HFFc6 (cell line): ENCODE measurements at regions not wholly inside any gene's neighbourhood (a gene's known extent, or its start where the extent isn't known, plus 50 kb on each side); places are given as distances from the start of the nearest gene placed in this dataset.

Source experiments
- DNase-seq: peaks from one replicate; pipeline ENCODE4 v3.0.0-alpha.2; 2018
- H3K27ac Mint-ChIP-seq: 2 replicates; pipeline ENCODE4 v1.8.0; 2020; ENCODE audit warnings: mild to moderate bottlenecking, mixed read lengths
- H3K27me3 Mint-ChIP-seq: 2 replicates; pipeline ENCODE4 v1.8.0; 2021; ENCODE audit warnings: mild to moderate bottlenecking, moderate library complexity, mixed read lengths; ENCODE audit not compliant: insufficient read depth
- H3K36me3 Mint-ChIP-seq: 2 replicates; pipeline ENCODE4 v1.8.0; 2021; ENCODE audit warnings: low read depth, mixed read lengths
- H3K4me1 Mint-ChIP-seq: 2 replicates; pipeline ENCODE4 v1.8.0; 2020; ENCODE audit warnings: low read depth, mixed read lengths
- H3K4me3 Mint-ChIP-seq: 2 replicates; pipeline ENCODE4 v1.8.0; 2020; ENCODE audit warnings: mild to moderate bottlenecking, moderate library complexity, mixed read lengths
- H3K9me3 Mint-ChIP-seq: 2 replicates; pipeline ENCODE4 v1.8.0; 2020; ENCODE audit warnings: mild to moderate bottlenecking, mixed read lengths
- TF ChIP-seq, protein P1 (sequence below): fragments of 200-600 bp; sonication (generic); IDR thresholded peaks from 2 replicates; pipeline ENCODE4 v1.5.0; 2021; ENCODE audit warnings: antibody characterized with exemption, mild to moderate bottlenecking

DNA sequence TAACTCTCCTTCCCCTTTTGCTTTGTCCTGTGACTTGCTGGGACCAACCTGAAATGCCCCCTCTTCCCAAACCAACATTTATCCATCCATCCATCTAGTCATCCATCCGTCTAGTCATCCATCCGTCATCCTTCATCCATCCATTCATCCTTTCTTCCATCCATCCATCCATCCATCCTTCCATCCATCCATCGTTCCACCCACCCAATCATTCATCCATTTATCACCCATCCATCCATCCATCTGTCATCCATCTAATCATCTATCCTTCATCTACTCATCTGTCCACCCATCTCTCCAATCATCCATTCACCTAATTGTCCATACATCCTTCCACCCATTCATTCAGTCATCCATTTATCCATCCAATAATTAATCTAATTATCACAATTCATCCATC lies 92.7 kb downstream of the EDN3 start:
- TF ChIP-seq, protein P1, sequence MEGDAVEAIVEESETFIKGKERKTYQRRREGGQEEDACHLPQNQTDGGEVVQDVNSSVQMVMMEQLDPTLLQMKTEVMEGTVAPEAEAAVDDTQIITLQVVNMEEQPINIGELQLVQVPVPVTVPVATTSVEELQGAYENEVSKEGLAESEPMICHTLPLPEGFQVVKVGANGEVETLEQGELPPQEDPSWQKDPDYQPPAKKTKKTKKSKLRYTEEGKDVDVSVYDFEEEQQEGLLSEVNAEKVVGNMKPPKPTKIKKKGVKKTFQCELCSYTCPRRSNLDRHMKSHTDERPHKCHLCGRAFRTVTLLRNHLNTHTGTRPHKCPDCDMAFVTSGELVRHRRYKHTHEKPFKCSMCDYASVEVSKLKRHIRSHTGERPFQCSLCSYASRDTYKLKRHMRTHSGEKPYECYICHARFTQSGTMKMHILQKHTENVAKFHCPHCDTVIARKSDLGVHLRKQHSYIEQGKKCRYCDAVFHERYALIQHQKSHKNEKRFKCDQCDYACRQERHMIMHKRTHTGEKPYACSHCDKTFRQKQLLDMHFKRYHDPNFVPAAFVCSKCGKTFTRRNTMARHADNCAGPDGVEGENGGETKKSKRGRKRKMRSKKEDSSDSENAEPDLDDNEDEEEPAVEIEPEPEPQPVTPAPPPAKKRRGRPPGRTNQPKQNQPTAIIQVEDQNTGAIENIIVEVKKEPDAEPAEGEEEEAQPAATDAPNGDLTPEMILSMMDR, result no peak
- DNase-seq, result no peak
- no peak overlapping the region for H3K27ac Mint-ChIP-seq
- H3K36me3 Mint-ChIP-seq, result no peaks in the 10 kb centered on the region
- peaks cover 18% of the 10 kb centered on the region for H3K9me3 Mint-ChIP-seq
- H3K4me1 Mint-ChIP-seq, result no peaks in the 10 kb centered on the region
- peaks cover 1% of the 10 kb centered on the region; the same call in 1 of the 2 replicates for H3K27me3 Mint-ChIP-seq
- H3K4me3 Mint-ChIP-seq, result no peak overlapping the region

DNA sequence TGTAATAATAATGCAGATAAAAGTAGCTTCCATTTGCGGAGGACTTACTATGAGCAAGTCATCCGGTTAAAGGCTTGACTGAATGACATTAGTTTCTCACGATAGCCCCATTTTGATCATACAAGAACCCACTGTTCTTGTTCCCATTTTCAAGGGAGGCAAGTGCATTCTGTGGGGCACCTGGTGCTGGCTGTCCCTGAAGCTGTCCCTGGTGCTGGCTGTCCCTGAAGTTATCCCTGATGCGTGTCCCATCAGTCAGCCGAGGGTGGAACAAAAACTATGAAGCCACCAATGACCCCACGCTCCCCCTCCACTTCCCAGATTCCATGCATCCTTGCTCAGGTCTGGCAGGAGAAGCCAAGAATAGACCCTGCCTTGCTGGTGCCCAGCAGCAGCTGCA lies 95.3 kb downstream of the EDN3 start:
- Mint-ChIP-seq H3K27ac (no peak overlapping the region), H3K36me3 (no peaks in the 10 kb centered on the region)

DNA sequence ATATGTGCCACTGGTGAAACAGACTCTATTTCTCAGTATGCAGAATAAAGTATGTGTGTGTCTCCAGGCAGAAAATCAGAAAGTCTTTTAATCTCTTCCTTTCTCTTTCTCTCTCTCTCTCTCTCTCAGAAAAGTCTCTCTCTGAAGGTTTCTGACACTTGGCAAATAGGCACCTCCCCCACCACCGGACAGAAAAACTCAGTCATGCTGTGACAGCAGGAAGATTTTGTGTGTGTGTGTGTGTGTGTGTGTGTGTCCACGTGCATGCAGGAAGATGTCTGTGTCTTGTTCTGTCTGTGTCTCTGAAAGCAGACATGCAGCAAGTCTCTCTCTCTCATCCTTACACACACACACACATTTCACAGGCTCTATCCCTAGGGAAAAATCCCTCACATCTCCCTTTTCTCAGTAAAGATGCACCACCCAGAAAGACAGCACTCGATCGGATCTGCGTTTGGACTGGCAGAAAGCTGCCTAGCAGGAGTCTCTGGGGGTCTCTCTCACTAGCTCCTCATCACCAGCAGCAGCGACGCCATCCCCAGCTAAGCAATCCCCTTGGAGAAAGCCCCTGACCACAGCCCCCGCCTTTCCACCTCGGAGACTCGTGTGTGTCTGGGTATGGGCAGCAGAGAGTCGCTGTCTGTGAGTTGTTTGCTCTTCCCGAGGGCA lies 98.3 kb downstream of the EDN3 start:
- H3K27me3 Mint-ChIP-seq, result no peaks in the 10 kb centered on the region
- no peaks in the 10 kb centered on the region for H3K36me3 Mint-ChIP-seq
- no peaks in the 10 kb centered on the region for H3K4me1 Mint-ChIP-seq
- TF ChIP-seq, protein P1, result no peak
- peaks cover 4% of the 10 kb centered on the region; the same call in 1 of the 2 replicates for H3K9me3 Mint-ChIP-seq
- no peak for DNase-seq
- no peak overlapping the region for H3K4me3 Mint-ChIP-seq
- no peak overlapping the region for H3K27ac Mint-ChIP-seq

More for the DNA sequence above, 95.3 kb downstream of the EDN3 start:
- Mint-ChIP-seq H3K4me1 (no peaks in the 10 kb centered on the region), H3K9me3 (peaks cover 9% of the 10 kb centered on the region), H3K27me3 (peaks cover 1% of the 10 kb centered on the region; the same call in 1 of the 2 replicates), H3K4me3 (no peak overlapping the region)
- TF ChIP-seq, protein P1, result no peak
- DNase-seq, result no peak

DNA sequence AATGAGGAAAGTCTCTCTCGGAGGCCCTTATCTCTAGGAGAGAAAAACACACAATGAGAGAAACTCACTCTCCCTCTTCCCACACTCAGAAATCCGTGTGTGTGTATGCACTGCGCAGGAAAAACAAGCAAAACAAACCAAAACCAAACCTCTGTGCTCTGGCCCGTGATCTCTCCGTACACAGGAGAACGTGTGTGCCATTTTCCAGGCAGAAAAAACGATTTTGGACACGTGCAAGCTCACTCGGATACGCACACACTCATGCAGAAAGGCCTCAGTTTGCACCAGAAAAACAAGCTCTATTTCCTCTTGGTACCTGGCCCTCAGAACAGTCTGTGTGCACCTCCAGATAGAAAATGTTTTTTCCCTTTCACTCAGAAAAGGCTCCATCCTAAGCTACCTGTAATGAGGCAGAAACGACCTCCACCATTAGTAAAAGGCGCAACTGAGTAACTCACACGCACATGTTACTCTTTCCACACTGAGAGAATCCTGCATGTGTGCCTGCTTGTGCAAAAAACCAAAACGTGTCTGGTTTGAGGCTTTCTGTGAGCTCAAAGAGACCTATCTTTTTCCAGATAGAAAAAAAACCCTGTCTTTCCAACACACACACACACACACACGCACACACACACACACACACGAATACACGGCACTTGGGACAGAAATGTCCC lies 99.2 kb downstream of the EDN3 start:
- TF ChIP-seq, protein P1, result no peak
- no peak for DNase-seq
- Mint-ChIP-seq H3K27ac (no peak overlapping the region), H3K4me3 (no peak overlapping the region), H3K4me1 (no peaks in the 10 kb centered on the region), H3K27me3 (no peaks in the 10 kb centered on the region; the same call in 1 of the 2 replicates), H3K9me3 (peaks cover 2% of the 10 kb centered on the region; the same call in 1 of the 2 replicates), H3K36me3 (no peaks in the 10 kb centered on the region)

DNA sequence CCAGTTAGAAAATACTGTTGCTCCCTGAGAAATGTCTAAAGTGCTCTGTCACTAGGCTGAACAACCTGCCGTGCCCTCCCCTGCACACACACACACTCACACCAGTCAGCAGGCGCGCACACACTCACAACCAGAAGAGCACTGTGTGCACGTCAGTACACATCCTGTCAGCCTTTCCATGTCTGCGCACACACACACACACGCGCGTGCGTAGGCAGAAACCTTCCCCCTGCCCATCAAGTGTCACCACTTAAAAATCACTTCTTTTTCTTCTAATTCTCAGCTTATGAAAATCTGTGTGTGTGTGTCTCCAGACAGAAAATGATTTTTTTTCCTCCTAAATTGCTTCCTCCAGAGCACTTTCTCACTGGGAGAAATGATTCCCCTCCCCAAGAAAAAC lies 100.3 kb downstream of the EDN3 start:
- no peak for DNase-seq
- Mint-ChIP-seq H3K36me3 (no peaks in the 10 kb centered on the region), H3K4me3 (no peak overlapping the region), H3K9me3 (no peaks in the 10 kb centered on the region), H3K4me1 (no peaks in the 10 kb centered on the region), H3K27me3 (no peaks in the 10 kb centered on the region; the same call in none of the 2 replicates), H3K27ac (no peak overlapping the region)
- TF ChIP-seq, protein P1, result no peak
